Stomach smooth muscle (tissue), 2 donors: ENCODE measurements at regions not wholly inside any gene's neighbourhood (a gene's known extent, or its start where the extent isn't known, plus 50 kb on each side); places are given as distances from the start of the nearest gene placed in this dataset.

Source experiments
- H3K27ac ChIP-seq: one replicate; pipeline ENCODE4 v1.7.0; 2013; ENCODE audit warnings: mild to moderate bottlenecking, low read length, inconsistent platforms
- H3K27me3 ChIP-seq, 2 donors: one replicate each; pipeline ENCODE4 v1.7.0; 2013; ENCODE audit warnings: low read length in 2 of 2; ENCODE audit not compliant: insufficient read depth in 2 of 2, control insufficient read depth in 1 of 2
- H3K36me3 ChIP-seq, 2 donors: one replicate each; pipeline ENCODE4 v1.7.0; 2013; ENCODE audit warnings: low read length in 2 of 2; ENCODE audit not compliant: control insufficient read depth in 2 of 2, insufficient read depth in 2 of 2
- H3K4me1 ChIP-seq: one replicate; pipeline ENCODE4 v1.7.0; 2013; ENCODE audit warnings: low read length; ENCODE audit not compliant: control insufficient read depth, insufficient read depth
- H3K4me3 ChIP-seq, 2 donors: one replicate each; pipeline ENCODE4 v1.7.0; 2013; ENCODE audit warnings: low read length in 2 of 2
- H3K9ac ChIP-seq, 2 donors: one replicate each; pipeline ENCODE4 v1.7.0; 2013; ENCODE audit warnings: low read length in 2 of 2, mild to moderate bottlenecking in 1 of 2
- H3K9me3 ChIP-seq, 2 donors: one replicate each; pipeline ENCODE4 v1.7.0; 2013; ENCODE audit warnings: low read length in 2 of 2; ENCODE audit not compliant: control insufficient read depth in 2 of 2
- donor health status: healthy.
- donor health status: Pancreatic carcinoma.

GRCh38 chr19:57057036-57057686 lies 62.6 kb upstream of the USP29 start:
- no peaks in the 10 kb centered on the region for H3K4me1 ChIP-seq
- no peak overlapping the region for H3K9ac ChIP-seq
- H3K4me3 ChIP-seq, result no peak overlapping the region
- H3K27ac ChIP-seq, result no peak overlapping the region
- H3K9me3 ChIP-seq, result peaks cover 4 to 8% of the 10 kb centered on the region in 2 donors
- no peaks in the 10 kb centered on the region for H3K36me3 ChIP-seq
- H3K27me3 ChIP-seq, result peaks cover 9 to 12% of the 10 kb centered on the region in 2 donors

- no peak overlapping the region for H3K4me3 ChIP-seq
- no peak overlapping the region for H3K9ac ChIP-seq
- no peak overlapping the region for H3K27ac ChIP-seq
- no peaks in the 10 kb centered on the region for H3K4me1 ChIP-seq
- H3K27me3 ChIP-seq, result peaks cover 9 to 12% of the 10 kb centered on the region in 2 donors
- H3K9me3 ChIP-seq, result peaks cover 6 to 8% of the 10 kb centered on the region in 2 donors
- H3K36me3 ChIP-seq, result no peaks in the 10 kb centered on the region
Measured at GRCh38 chr19:57058871-57059270, 60.9 kb upstream of the USP29 start.

GRCh38 chr19:57063070-57063469 lies 56.7 kb upstream of the USP29 start:
- Histone ChIP-seq H3K36me3 (no peaks in the 10 kb centered on the region), H3K9me3 (peaks cover 2 to 6% of the 10 kb centered on the region in 2 donors), H3K9ac (no peak overlapping the region)

GRCh38 chr19:57067440-57067839 lies 52.3 kb upstream of the USP29 start:
- no peak overlapping the region for H3K9ac ChIP-seq
- H3K4me3 ChIP-seq, result no peak overlapping the region
- H3K9me3 ChIP-seq, result peaks cover 2 to 6% of the 10 kb centered on the region in 2 donors
- no peak overlapping the region for H3K27ac ChIP-seq
- H3K4me1 ChIP-seq, result no peaks in the 10 kb centered on the region
- no peaks in the 10 kb centered on the region for H3K36me3 ChIP-seq
- no peaks in the 10 kb centered on the region for H3K27me3 ChIP-seq

More at GRCh38 chr19:57063070-57063469, 56.7 kb upstream of the USP29 start:
- peaks cover 0 to 6% of the 10 kb centered on the region in 2 donors for H3K27me3 ChIP-seq
- H3K4me1 ChIP-seq, result no peaks in the 10 kb centered on the region
- no peak overlapping the region for H3K4me3 ChIP-seq
- no peak overlapping the region for H3K27ac ChIP-seq

GRCh38 chr19:57068311-57068710 lies 51.5 kb upstream of the USP29 start:
- H3K4me1 ChIP-seq, result no peaks in the 10 kb centered on the region
- H3K27ac ChIP-seq, result no peak overlapping the region
- H3K36me3 ChIP-seq, result no peaks in the 10 kb centered on the region
- H3K9me3 ChIP-seq, result peaks cover 2 to 6% of the 10 kb centered on the region in 2 donors
- H3K4me3 ChIP-seq, result no peak overlapping the region
- no peaks in the 10 kb centered on the region for H3K27me3 ChIP-seq
- H3K9ac ChIP-seq, result no peak overlapping the region

GRCh38 chr19:57068921-57069697 lies 50.7 kb upstream of the USP29 start:
- H3K4me3 ChIP-seq, result no peak overlapping the region
- no peaks in the 10 kb centered on the region for H3K27me3 ChIP-seq
- H3K36me3 ChIP-seq, result no peaks in the 10 kb centered on the region
- no peak overlapping the region for H3K27ac ChIP-seq
- no peaks in the 10 kb centered on the region for H3K4me1 ChIP-seq
- H3K9ac ChIP-seq, result no peak overlapping the region
- peaks cover 0 to 2% of the 10 kb centered on the region in 2 donors for H3K9me3 ChIP-seq
